OCI-LY1 (cell line): ENCODE measurements at regions not wholly inside any gene's neighbourhood (a gene's known extent, or its start where the extent isn't known, plus 50 kb on each side); places are given as distances from the start of the nearest gene placed in this dataset.
"Not testable (repeated sequence)": the region's sequence is repeated elsewhere in the genome, so short reads cannot be mapped to it uniquely, and the experiment has no call there.

Experiments used
- CTCF ChIP-seq: fragments of 200-600 bp; sonication (generic), shearing (Covaris generic); IDR thresholded peaks from 2 replicates; pipeline ENCODE4 v1.5.1; 2017; ENCODE audit warnings: mild to moderate bottlenecking, antibody characterized with exemption, low read length, moderate library complexity, mixed read lengths
- EZH2 ChIP-seq: fragments of 200-600 bp; sonication (generic), shearing (Covaris generic); IDR thresholded peaks from 2 replicates; pipeline ENCODE4 v1.8.0; 2017; ENCODE audit warnings: borderline replicate concordance, mixed run types, mild to moderate bottlenecking, antibody characterized with exemption, low read length, moderate library complexity, mixed read lengths

- not testable (repeated sequence) for TF ChIP-seq EZH2, CTCF
These were observed 290.9 kb upstream of the PROK2 start for GRCh38 chr3:72075848-72076247.
